Prostate gland (tissue), 2 donors: ENCODE measurements at regions not wholly inside any gene's neighbourhood (a gene's known extent, or its start where the extent isn't known, plus 50 kb on each side); places are given as distances from the start of the nearest gene placed in this dataset.

Experiments used
- CTCF ChIP-seq, 4 experiments: fragments of 200-600 bp in 2 of 4; fragments of 450-650 bp in 2 of 4; sonication (generic) in 2 of 4; IDR thresholded peaks; 1 replicate in 3 of 4; 2 replicates in 1 of 4; pipeline ENCODE4 v1.5.1; 2016 to 2019; ENCODE audit warnings: antibody characterized with exemption in 4 of 4, mild to moderate bottlenecking in 2 of 4, moderate library complexity in 2 of 4
- POLR2A ChIP-seq: fragments of 450-650 bp; IDR thresholded peaks from one replicate; pipeline ENCODE4 v1.6.1; 2016; ENCODE audit warnings: antibody characterized with exemption, mild to moderate bottlenecking
- POLR2AphosphoS5 ChIP-seq: sonication (generic); formaldehyde crosslinking; IDR thresholded peaks from one replicate; pipeline ENCODE4 v1.6.1; 2017; ENCODE audit warnings: antibody characterized with exemption

GRCh38 chr12:113634982-113635381 lies 163.3 kb upstream of the LHX5 start:
- TF ChIP-seq CTCF (IDR thresholded peaks at IDR 0.05) (no peak), POLR2A (no peak), POLR2AphosphoS5 (no peak)
